Loucy (cell line): ENCODE measurements at regions not wholly inside any gene's neighbourhood (a gene's known extent, or its start where the extent isn't known, plus 50 kb on each side); places are given as distances from the start of the nearest gene placed in this dataset.

ENCODE experiments used
- CTCF ChIP-seq: fragments of 200-600 bp; sonication (generic); conservative IDR thresholded peaks from 2 replicates; pipeline ENCODE4 v1.5.1; 2014; ENCODE audit warnings: mild to moderate bottlenecking, antibody characterized with exemption, low read length
- EZH2phosphoT487 ChIP-seq: fragments of 200-600 bp; IDR thresholded peaks from 2 replicates; pipeline ENCODE4 v1.6.1; 2018; ENCODE audit warnings: antibody characterized with exemption, mild to moderate bottlenecking, moderate library complexity, borderline replicate concordance

GRCh38 chr18:64273724-64274123 lies 124.8 kb upstream of the LINC00305 start:
- no peak for TF ChIP-seq CTCF
- no peak for TF ChIP-seq EZH2phosphoT487
